Right lobe of liver (tissue), 4 donors: ENCODE measurements at regions not wholly inside any gene's neighbourhood (a gene's known extent, or its start where the extent isn't known, plus 50 kb on each side); places are given as distances from the start of the nearest gene placed in this dataset.

Experiments
- POLR2A ChIP-seq: fragments of 450-650 bp; IDR thresholded peaks from one replicate; pipeline ENCODE4 v1.6.1; 2017; ENCODE audit warnings: antibody characterized with exemption, mild to moderate bottlenecking
- TF ChIP-seq, protein P1 (sequence below), 4 donors: fragments of 200-600 bp in 3 of 4; fragments of 450-650 bp in 1 of 4; IDR thresholded peaks; one replicate each; pipeline versions ENCODE4 v1.5.1 to v1.8.0; 2016 to 2022; ENCODE audit warnings: antibody characterized with exemption in 4 of 4, mild to moderate bottlenecking in 2 of 4
- donor health status: DM: no; HTN: no; CAD: no.
- donor health status: DM: no; HTN: no; CAD: no.
- donor health status: DM: no; HTN: yes; CAD: no.

DNA sequence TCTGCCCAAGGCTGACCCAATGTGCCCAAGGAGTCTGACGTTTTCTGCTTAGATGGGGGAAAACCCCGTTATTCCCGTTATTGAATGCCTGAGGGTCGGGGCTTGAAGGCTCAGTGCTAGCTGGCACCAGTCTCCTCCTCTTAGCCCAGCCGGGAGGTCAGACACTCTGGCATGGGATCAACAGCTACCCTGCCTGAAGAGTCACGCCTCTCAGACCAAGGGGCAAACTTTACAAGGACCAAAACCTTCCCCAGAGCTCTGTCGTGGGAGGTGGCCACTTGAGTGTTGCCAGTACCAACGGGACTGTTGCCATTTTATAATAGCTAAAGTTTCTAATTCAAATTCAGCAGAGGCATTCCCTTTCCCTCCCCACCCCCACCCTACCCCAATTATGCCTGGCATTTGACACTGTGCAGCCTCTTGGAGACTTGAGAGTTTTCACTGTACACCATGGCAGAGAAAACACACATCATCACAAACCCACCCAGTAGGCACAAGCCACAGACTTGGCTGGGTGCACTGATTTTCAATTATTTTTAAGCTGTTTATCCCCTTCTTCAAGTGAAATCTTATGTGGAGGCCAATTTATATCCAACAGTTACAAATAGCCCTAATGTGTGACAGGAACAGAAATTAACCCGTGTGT is 137.5 kb upstream of the SYT13 start:
- TF ChIP-seq, protein P1, sequence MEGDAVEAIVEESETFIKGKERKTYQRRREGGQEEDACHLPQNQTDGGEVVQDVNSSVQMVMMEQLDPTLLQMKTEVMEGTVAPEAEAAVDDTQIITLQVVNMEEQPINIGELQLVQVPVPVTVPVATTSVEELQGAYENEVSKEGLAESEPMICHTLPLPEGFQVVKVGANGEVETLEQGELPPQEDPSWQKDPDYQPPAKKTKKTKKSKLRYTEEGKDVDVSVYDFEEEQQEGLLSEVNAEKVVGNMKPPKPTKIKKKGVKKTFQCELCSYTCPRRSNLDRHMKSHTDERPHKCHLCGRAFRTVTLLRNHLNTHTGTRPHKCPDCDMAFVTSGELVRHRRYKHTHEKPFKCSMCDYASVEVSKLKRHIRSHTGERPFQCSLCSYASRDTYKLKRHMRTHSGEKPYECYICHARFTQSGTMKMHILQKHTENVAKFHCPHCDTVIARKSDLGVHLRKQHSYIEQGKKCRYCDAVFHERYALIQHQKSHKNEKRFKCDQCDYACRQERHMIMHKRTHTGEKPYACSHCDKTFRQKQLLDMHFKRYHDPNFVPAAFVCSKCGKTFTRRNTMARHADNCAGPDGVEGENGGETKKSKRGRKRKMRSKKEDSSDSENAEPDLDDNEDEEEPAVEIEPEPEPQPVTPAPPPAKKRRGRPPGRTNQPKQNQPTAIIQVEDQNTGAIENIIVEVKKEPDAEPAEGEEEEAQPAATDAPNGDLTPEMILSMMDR (IDR thresholded peaks at IDR 0.05): no peak
- TF ChIP-seq POLR2A: no peak
